Esophagus (tissue), 2 donors: ENCODE measurements at regions not wholly inside any gene's neighbourhood (a gene's known extent, or its start where the extent isn't known, plus 50 kb on each side); places are given as distances from the start of the nearest gene placed in this dataset.

Experiments
- H3K27ac ChIP-seq, 2 donors: one replicate each; pipeline ENCODE4 v1.5.1; 2013; ENCODE audit warnings: low read depth in 2 of 2, mild to moderate bottlenecking in 2 of 2, inconsistent platforms in 1 of 2, low read length in 1 of 2, moderate library complexity in 1 of 2
- H3K27me3 ChIP-seq, 2 donors: one replicate each; pipeline ENCODE4 v1.6.1; 2013; ENCODE audit warnings: low read length in 2 of 2, control low read depth in 1 of 2, mild to moderate bottlenecking in 1 of 2; ENCODE audit not compliant: insufficient read depth in 2 of 2, control insufficient read depth in 1 of 2
- H3K36me3 ChIP-seq, 2 donors: one replicate each; pipeline ENCODE4 v1.6.1; 2013; ENCODE audit warnings: low read length in 1 of 2; ENCODE audit not compliant: control insufficient read depth in 2 of 2, insufficient read depth in 2 of 2
- H3K4me1 ChIP-seq, 2 donors: one replicate each; pipeline ENCODE4 v1.6.1; 2013; ENCODE audit warnings: low read length in 1 of 2; ENCODE audit not compliant: control insufficient read depth in 2 of 2, insufficient read depth in 2 of 2
- H3K4me3 ChIP-seq, 2 donors: one replicate each; pipeline ENCODE4 v1.5.1; 2013; ENCODE audit warnings: low read length in 2 of 2, mild to moderate bottlenecking in 2 of 2, low read depth in 1 of 2, moderate library complexity in 1 of 2
- H3K9me3 ChIP-seq, 2 donors: one replicate each; pipeline ENCODE4 v1.6.1; 2013; ENCODE audit warnings: mild to moderate bottlenecking in 2 of 2, low read depth in 1 of 2, low read length in 1 of 2, moderate library complexity in 1 of 2; ENCODE audit not compliant: control insufficient read depth in 2 of 2, insufficient read depth in 1 of 2
- WGBS, 2 donors: extraction: QIAGEN DNeasy Blood & Tissue Kit; methylation state at CpG; one replicate each; pipeline ENCODE4 v1.1.7; 2013; 5-methylcytosine and 5-hydroxymethylcytosine counted together
- donor health status: healthy with polysubstance abuse.
- donor health status: Bipolar disorder and iron deficiency.

DNA sequence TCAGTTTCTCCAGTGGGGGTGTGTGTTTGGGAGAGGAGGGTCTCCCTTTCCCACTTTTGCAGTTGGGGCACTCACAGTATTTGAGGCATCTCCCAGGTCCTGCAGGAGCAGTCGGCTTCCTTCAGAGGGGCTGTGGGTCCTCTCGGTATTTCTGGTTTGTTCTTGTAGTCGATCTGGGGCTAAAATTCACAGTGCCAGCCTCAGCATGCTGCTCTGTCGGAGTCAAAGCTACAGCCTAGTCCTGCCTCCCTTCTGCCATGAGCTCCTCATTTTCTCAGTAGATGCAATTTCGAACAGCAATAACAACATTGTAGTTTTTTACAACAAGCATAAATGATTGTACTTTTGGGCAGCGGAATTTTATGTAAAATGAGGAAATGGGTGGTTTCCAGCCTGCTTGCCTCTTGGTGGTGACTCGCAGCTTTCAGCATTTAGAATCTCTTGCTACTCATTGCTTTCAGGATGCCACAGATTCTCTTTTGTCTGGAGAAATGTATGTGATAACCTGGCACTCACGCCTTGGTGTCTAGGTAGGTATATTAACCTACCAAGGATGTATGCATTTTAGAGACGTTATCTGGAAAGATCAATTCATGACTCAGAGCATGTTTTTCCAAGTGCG is 82.4 kb upstream of the C21orf91 start:
- Histone ChIP-seq H3K27ac (no peak overlapping the region), H3K36me3 (no peaks in the 10 kb centered on the region), H3K4me3 (no peak overlapping the region), H3K4me1 (peaks cover 0 to 9% of the 10 kb centered on the region in 2 donors), H3K9me3 (no peaks in the 10 kb centered on the region), H3K27me3 (no peaks in the 10 kb centered on the region)
- WGBS, 2 donors = 70 to 77% methylated on average over 10 of the region's 10 CpGs

DNA sequence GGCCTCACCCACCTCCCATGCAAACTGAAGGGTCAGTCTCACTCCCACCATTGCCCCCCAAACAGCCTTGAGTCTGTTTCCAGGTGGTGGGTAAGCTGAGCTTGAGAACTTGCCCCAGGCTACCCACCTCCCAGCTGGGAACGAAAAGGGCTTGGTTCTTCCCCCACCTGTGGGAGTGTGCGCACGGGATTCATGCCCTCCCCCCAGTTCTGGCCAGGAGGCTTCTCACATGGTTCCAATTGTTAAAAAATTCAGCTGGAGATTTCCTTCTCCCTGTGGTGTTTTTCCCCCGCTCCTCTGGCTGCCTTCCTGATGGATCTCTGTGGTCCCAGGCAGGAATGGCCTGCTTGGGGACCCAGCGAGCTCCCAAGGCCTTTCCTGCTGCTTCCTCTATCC is 81.8 kb upstream of the C21orf91 start:
- Histone ChIP-seq H3K4me1 (peaks cover 0 to 9% of the 10 kb centered on the region in 2 donors), H3K9me3 (no peaks in the 10 kb centered on the region), H3K4me3 (no peak overlapping the region), H3K36me3 (no peaks in the 10 kb centered on the region), H3K27ac (peak overlapping the region in 1 of 2 donors; percentile 9), H3K27me3 (no peaks in the 10 kb centered on the region)
- 65 to 74% methylated on average over 5 of the region's 5 CpGs for WGBS, 2 donors

DNA sequence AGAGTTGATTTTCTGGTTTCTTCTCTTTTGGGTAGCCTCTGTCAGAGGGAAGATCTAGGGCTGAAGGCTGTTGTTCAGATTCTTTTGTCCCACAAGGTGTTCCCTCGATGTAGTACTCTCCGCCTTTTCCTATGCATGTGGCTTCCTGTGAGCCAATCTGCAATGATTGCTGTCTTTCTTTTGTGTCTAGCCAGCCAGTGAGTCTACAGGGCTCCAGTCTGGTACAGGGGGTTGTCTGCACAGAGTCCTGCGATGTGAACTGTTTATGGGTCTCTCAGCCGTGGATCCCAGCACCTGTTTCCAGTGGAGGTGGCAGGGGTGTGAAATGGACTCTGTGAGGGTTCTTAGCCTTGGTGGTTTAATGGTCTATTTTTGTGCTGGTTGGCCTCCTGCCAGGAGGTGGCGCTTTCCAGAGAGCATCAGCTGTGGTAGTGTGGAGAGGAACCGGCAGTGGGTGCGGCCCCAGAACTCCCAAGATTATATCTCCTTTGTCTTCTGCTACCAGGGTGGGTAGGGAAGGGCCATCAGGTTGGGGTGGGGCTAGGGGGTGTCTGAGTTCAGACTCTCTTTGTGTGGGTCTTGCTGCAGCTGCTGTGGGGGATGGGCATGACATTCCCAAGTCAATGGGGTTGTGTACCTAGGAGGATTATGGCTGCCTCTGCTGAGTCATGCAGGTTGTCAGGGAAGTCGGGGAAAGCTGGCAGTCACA is 81.3 kb upstream of the C21orf91 start:
- Histone ChIP-seq H3K4me3 (no peak overlapping the region), H3K4me1 (peaks cover 0 to 9% of the 10 kb centered on the region in 2 donors), H3K27me3 (no peaks in the 10 kb centered on the region), H3K27ac (no peak overlapping the region), H3K9me3 (no peaks in the 10 kb centered on the region), H3K36me3 (no peaks in the 10 kb centered on the region)
- WGBS, 2 donors = 70 to 72% methylated on average over 8 of the region's 8 CpGs

DNA sequence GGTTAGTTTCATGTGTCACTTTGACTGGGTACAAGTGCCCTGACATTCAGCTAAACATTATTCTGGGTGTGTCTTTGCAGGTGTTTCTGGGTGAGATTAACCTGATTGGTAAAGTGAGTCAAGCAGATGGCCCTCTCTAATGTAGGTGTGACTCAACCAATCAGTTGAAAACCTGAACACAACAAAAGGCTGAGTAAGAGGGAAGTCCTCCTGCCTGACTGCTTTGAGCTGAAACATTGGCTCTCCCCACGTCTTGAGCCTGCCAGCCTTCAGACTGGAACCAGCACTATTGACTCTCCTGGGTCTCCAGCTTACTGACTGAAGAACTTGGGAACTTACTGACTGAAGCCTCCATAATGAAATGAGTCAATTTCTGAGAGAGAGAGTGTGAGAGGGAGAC is 70.0 kb upstream of the C21orf91 start:
- H3K4me1 ChIP-seq = no peaks in the 10 kb centered on the region
- WGBS, 2 donors = 36 to 52% methylated on average over 1 of the region's 1 CpG
- H3K36me3 ChIP-seq = no peaks in the 10 kb centered on the region
- no peak overlapping the region for H3K4me3 ChIP-seq
- H3K9me3 ChIP-seq = no peaks in the 10 kb centered on the region
- H3K27me3 ChIP-seq = no peaks in the 10 kb centered on the region
- H3K27ac ChIP-seq = no peak overlapping the region

DNA sequence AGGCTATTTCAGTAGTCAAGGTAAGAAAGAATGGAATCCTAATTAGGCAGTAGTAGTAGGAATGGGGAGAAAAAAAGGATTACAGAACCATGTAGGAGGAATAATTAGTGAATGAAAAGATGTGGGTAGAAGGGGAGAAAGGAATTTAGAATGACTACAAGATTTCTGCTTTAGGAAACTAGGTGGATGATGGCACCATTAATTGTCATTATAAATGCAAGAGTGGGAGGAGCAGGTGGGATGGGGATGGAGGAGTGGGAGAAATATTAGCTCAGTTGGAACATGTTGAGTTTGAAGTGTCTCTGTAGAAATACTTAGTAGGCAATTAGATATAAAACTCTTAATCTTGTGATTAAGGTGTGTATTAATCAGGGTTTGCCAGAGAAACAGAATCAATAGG is 50.0 kb upstream of the C21orf91 start:
- Histone ChIP-seq H3K4me3 (no peak overlapping the region), H3K27ac (no peak overlapping the region), H3K27me3 (no peaks in the 10 kb centered on the region), H3K4me1 (no peaks in the 10 kb centered on the region), H3K9me3 (no peaks in the 10 kb centered on the region), H3K36me3 (no peaks in the 10 kb centered on the region)
